BE2C (cell line): ENCODE measurements at regions not wholly inside any gene's neighbourhood (a gene's known extent, or its start where the extent isn't known, plus 50 kb on each side); places are given as distances from the start of the nearest gene placed in this dataset.

Source experiments
- DNase-seq: peaks from one replicate; pipeline ENCODE4 v3.0.0-alpha.2; 2020
- H3K27me3 ChIP-seq: fragments of 250-450 bp; sonication (Bioruptor Pico); 2 replicates; pipeline ENCODE4 v1.5.1; 2020; ENCODE audit warnings: mild to moderate bottlenecking
- H3K36me3 ChIP-seq: fragments of 250-450 bp; sonication (Bioruptor Pico); 2 replicates; pipeline ENCODE4 v1.5.1; 2020; ENCODE audit warnings: mild to moderate bottlenecking
- H3K4me1 ChIP-seq: fragments of 250-450 bp; sonication (Bioruptor Pico); 2 replicates; pipeline ENCODE4 v1.5.1; 2020
- H3K4me3 ChIP-seq: 2 replicates; pipeline ENCODE4 v1.5.1; 2011; ENCODE audit warnings: low read depth, low read length
- H3K9me3 ChIP-seq: fragments of 250-450 bp; sonication (Bioruptor Pico); 2 replicates; pipeline ENCODE4 v1.5.1; 2020
- TF ChIP-seq, protein P1 (sequence below): IDR thresholded peaks from 2 replicates; pipeline ENCODE4 v1.5.1; 2012; ENCODE audit warnings: mild to moderate bottlenecking, low read depth, low read length

DNA sequence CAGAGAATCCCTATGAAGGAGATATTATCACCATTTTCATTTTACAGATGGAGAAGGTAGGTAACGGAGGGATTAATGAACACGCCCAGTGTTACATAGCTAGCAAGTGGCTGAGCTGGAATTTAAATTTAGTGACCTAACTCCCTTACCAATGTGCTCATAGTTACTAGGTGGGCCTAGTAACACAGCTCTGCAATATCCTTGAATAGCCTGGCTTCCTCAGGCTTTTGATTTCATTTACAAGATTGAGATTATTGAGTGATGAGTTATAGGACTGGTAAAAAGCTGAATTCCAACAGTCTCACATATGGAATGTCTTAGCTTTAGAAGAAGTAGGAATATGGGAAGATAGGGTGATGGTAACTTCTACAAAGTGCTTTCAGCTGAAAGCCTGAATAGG, 336.3 kb upstream of the KIF2A start:
- TF ChIP-seq, protein P1, sequence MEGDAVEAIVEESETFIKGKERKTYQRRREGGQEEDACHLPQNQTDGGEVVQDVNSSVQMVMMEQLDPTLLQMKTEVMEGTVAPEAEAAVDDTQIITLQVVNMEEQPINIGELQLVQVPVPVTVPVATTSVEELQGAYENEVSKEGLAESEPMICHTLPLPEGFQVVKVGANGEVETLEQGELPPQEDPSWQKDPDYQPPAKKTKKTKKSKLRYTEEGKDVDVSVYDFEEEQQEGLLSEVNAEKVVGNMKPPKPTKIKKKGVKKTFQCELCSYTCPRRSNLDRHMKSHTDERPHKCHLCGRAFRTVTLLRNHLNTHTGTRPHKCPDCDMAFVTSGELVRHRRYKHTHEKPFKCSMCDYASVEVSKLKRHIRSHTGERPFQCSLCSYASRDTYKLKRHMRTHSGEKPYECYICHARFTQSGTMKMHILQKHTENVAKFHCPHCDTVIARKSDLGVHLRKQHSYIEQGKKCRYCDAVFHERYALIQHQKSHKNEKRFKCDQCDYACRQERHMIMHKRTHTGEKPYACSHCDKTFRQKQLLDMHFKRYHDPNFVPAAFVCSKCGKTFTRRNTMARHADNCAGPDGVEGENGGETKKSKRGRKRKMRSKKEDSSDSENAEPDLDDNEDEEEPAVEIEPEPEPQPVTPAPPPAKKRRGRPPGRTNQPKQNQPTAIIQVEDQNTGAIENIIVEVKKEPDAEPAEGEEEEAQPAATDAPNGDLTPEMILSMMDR = no peak
- Histone ChIP-seq H3K36me3 (no peaks in the 10 kb centered on the region), H3K4me3 (no peak overlapping the region), H3K4me1 (no peaks in the 10 kb centered on the region), H3K9me3 (no peaks in the 10 kb centered on the region), H3K27me3 (no peaks in the 10 kb centered on the region; the same call in 1 of the 2 replicates)
- no peak for DNase-seq

DNA sequence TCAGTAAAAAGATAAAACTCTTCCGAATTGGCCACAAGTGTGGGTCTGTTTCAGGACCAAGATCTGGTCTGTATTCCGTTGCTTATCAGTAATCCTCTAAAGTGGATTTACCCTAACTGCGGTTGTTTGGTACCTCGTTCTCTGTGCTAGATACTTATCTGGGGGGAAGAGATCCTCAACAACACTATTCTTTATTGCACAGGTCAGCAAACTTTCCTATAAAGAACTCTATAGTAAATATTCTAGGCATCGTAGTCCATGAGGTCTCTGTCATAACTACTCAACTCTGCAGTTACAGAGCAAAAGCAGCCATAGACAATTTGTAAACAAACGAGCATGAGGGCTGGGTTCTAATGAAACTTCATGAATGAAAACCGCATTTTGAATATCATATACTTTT, 335.8 kb upstream of the KIF2A start:
- no peaks in the 10 kb centered on the region for H3K36me3 ChIP-seq
- H3K4me3 ChIP-seq = no peak overlapping the region
- H3K4me1 ChIP-seq = no peaks in the 10 kb centered on the region
- no peaks in the 10 kb centered on the region; the same call in 1 of the 2 replicates for H3K27me3 ChIP-seq
- DNase-seq = no peak
- no peaks in the 10 kb centered on the region for H3K9me3 ChIP-seq
- TF ChIP-seq, protein P1 = no peak

DNA sequence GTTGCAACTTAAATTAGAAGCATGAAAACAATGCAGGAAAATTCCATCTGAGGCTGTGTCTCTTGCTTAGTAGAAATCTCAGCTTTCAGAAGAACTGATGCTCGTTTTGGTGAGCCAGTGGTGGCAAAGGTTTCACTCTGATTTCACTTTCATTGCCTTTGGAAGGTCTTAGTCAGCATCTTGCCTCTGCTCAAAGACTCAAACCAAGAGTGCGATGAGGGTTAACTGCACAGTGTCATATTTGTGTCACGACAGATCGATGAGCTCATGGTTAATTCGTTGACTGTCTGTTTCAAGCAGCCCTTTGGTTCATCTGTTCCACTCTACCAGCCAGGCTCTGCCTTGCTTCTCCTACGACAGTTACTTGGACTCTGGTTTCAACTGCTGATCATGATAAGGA, 331.3 kb upstream of the KIF2A start:
- no peak for DNase-seq

DNA sequence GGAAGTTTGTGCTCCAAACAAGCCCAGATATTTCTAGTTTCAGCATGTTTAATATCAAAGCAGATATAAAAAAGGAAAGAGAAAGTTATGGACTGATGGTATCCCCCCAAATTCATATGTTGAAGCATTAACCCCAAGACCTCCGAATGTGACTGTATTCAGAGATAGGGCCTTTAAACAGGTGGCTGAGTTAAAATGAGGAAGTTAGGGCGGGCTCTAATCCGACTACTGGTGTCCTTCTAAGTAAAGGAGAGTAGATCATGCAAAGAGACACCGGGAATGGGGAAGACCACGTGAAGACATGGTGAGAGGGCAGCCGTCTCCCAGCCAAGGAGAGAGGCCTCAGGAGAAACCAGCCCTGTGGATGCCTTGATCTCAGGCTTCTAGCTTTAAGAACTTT, 324.1 kb upstream of the KIF2A start:
- Histone ChIP-seq H3K4me1 (no peaks in the 10 kb centered on the region), H3K4me3 (no peak overlapping the region), H3K9me3 (no peaks in the 10 kb centered on the region; the same call in 1 of the 2 replicates), H3K36me3 (no peaks in the 10 kb centered on the region), H3K27me3 (peaks cover 4% of the 10 kb centered on the region; the same call in 1 of the 2 replicates)
- TF ChIP-seq, protein P1 = no peak
- DNase-seq = no peak

More for the DNA sequence above, 331.3 kb upstream of the KIF2A start:
- TF ChIP-seq, protein P1 = no peak
- no peaks in the 10 kb centered on the region for H3K4me1 ChIP-seq
- H3K9me3 ChIP-seq = no peaks in the 10 kb centered on the region
- H3K36me3 ChIP-seq = no peaks in the 10 kb centered on the region
- H3K4me3 ChIP-seq = no peak overlapping the region
- H3K27me3 ChIP-seq = no peaks in the 10 kb centered on the region; the same call in 1 of the 2 replicates

DNA sequence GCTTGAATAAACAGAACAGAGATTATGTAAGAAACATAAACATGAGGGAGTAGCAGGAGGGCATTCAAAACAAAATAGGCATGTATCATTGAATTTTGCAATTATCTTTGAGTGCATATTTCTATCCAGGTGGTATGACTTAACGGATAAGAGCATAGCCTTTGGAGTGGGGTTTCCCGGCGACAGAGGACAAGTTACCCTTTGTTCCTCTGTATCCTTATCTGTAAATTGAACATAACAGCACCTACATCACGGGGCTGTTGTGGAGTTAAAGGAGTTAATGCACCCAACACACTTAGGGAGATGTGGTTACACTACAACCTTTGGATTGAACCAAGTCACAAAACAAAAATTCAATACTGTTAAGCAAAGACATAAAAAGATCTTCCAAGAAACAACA, 314.6 kb upstream of the KIF2A start:
- Histone ChIP-seq H3K9me3 (no peaks in the 10 kb centered on the region), H3K4me1 (no peaks in the 10 kb centered on the region), H3K27me3 (peaks cover 5% of the 10 kb centered on the region), H3K36me3 (no peaks in the 10 kb centered on the region), H3K4me3 (no peak overlapping the region)
- DNase-seq = no peak
- TF ChIP-seq, protein P1 = no peak

DNA sequence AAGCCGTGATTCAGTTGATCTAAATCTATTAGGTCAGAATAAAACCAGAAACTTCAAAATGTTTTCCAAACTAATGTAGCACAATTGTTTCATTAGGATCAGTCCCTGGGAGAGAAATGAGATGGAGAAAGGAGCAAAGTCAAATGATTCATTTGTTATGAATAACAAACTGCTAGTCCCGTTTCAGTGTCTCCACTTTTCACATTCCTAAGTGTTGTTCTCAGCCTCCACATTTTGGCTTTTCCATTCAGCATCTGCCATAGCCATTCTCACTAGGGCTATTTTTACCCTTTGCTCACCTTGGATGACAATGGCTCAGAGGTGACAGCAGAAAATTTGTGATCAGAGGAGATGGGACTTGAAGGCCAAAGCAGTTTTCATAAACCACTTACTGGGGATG, 314.1 kb upstream of the KIF2A start:
- no peak overlapping the region for H3K4me3 ChIP-seq
- DNase-seq = no peak
- H3K36me3 ChIP-seq = no peaks in the 10 kb centered on the region
- no peaks in the 10 kb centered on the region for H3K4me1 ChIP-seq
- TF ChIP-seq, protein P1 = no peak
- no peaks in the 10 kb centered on the region for H3K9me3 ChIP-seq
- H3K27me3 ChIP-seq = peaks cover 5% of the 10 kb centered on the region
